ENCODE measurements at regions not wholly inside any gene's neighbourhood (a gene's known extent, or its start where the extent isn't known, plus 50 kb on each side); places are given as distances from the start of the nearest gene placed in this dataset.

- TF ChIP-seq CTCF (IDR thresholded peaks at IDR 0.05) (no peak), POLR2A (IDR thresholded peaks at IDR 0.05) (no peak)
Observed at GRCh38 chr4:148514581-148514980, 72.4 kb upstream of the NR3C2 start.
